Right kidney (tissue), 1 donor: ENCODE measurements at regions not wholly inside any gene's neighbourhood (a gene's known extent, or its start where the extent isn't known, plus 50 kb on each side); places are given as distances from the start of the nearest gene placed in this dataset.
A peak's percentile ranks its signal among the peaks of the same experiment; 100 is the strongest.

Experiments used
- DNase-seq: peaks from one replicate; pipeline ENCODE4 v3.0.0-alpha.2; 2016

GRCh38 chr7:10793995-10794775 is 179.5 kb upstream of the PHF14 start:
- DNase-seq = no peak

DNA sequence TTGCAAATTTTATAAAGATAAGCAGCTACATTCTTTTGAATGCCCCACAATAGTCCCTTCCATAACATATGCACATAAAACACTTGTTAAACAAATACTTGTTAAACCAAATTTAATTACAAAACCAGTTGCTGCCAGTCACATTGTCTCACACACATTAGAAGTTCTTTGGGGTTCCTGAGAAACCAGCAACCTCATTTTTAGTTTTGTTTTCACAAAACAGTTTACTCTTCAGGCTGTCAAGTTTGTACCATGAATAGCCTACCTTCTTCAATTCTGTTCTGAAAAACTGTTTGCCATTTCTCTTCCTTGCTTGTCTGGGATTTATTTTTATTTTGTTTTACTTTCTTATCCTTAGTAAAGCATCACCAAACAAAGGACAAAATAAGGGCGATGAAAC is 176.5 kb upstream of the PHF14 start:
- no peak for DNase-seq

DNA sequence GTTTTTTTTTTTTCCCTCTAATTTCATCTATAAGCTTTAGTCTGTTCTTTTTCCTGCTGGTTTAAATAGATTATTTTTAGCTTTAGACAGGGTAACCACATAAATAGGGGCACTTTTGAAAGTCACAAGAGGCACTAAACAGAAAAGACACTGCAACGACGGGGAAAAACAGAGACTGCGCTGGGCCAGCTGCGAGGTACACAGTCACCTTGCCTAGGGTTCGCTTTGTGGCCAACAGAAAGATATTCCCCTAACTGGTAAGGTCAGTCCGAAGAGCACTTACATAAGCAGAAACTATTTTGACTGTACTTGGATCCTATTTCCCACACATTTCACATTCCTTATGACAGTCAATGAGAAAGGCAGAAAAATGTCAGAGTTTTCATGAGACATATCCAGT is 175.6 kb upstream of the PHF14 start:
- DNase-seq = no peak

DNA sequence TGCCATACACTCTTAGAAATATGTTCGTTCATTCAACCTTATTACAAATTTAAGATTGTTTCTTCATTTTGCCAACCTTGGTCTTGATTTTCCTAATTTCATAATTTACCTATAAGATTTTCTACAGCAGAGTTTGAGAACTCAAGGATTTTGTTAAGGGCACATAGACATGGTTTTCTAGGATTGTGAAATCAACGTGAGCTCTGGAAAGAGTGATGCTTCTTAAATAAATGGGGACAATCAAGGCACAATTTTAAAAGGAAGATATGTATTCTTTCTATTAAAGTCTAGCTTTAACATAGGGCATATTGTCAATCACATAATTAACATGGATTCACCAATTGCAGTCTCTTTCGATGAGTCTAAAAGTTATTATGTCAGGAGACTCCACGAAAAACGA is 174.2 kb upstream of the PHF14 start:
- no peak for DNase-seq

- DNase-seq = no peak
Observed at GRCh38 chr7:10802011-10802410, 171.7 kb upstream of the PHF14 start.

DNA sequence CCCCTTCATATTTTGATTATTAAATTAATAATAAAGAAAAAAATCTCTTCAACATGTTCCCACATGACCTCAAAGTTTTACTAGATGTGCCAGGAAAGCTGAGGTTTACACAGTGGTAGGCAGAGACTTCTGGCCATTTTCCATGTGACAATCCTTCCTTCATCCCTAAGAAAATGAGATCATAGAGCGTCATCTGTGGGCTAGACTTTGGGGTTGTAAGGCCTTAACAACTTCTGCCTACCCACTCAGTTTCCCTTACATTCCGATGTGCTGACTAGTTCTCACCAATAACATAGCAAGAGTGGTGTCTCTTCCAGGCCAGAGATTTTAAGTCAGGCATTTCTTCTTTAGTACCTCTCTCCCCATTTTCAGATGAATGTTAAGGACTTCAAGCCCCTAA is 171.1 kb upstream of the PHF14 start:
- no peak for DNase-seq

DNA sequence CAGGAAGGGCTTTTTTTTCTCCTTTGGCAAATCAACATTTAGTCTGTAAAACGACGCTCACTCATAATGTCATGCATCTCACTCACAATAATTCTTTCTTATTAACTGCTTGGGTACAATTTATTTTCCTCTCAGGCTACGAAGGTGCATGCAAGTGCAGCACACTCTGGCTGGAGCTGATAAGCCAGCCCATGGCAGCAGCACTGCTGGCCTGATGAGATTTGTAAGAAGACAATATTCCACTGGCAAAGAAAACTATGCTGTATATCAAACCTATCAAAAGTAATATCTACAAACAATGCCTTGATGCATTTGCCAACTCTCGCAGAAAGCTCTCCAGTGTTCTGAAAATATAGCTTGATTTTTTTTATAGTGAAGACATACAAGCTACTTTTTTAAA is 170.0 kb upstream of the PHF14 start:
- DNase-seq = no peak

DNA sequence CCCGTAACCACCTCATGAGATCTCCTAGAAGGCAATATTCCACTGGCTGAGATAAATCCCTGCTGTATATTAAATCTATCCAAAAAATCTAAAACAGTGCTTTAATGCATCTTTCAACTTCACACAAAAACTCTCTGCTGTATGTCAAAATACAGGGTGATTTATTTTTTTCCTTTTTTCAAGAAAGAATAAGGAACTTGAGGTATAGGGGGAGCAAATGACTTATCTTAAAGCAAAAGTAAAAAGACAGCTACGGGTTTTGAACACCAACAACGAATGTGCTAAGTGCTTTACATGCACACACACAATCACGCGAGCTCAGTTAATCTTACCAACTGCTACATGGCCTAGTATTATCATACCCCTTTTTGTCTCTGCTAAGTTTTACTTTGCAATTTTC is 168.9 kb upstream of the PHF14 start:
- no peak for DNase-seq

GRCh38 chr7:10815546-10815945 is 158.1 kb upstream of the PHF14 start:
- DNase-seq = no peak

- no peak for DNase-seq
Observed at GRCh38 chr7:10821156-10821555, 152.5 kb upstream of the PHF14 start.

GRCh38 chr7:10824154-10824553 is 149.5 kb upstream of the PHF14 start:
- no peak for DNase-seq

DNA sequence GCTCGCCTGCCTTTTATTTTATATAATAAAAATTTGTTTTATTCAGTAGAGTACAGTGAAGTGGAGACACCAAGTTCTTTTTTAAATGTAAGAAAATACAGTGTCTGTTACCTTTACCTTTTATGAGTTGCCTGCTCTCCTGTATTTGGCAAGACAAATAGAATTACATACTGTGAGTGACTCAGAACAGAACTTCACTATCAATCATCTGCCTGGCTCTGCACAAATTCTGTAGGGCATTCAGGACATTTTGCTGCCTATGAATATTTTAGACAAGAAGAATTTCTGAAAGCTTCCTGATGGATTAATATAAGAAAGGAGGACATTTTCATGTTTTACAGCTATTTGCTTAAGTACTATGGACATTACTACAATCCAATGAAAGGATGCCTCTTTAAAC is 135.4 kb upstream of the PHF14 start:
- DNase-seq = no peak

- no peak for DNase-seq
Observed at GRCh38 chr7:10845225-10845624, 128.4 kb upstream of the PHF14 start.

DNA sequence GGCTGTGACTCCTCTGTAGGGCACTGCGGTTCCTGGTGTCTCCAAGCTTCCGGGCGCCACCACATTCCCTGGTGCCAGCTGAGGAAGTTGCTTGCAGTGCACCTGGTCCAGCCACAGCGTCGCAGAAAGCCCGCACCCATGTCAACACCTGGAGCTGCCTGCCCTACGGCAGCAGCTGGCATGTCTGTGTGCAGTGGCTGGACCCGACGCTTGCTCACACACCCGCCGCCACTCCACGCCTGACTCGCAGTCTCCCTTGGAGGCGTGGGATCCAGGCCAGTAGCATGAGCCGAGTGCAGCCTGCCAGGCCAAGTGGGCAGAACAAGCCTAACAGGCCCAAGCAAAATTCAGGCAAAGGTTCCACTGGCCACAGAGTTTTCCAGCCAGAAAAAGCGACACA is 118.1 kb upstream of the PHF14 start:
- DNase-seq = no peak

GRCh38 chr7:10860516-10860915 is 113.2 kb upstream of the PHF14 start:
- no peak for DNase-seq

- no peak for DNase-seq
Observed at GRCh38 chr7:10863476-10863875, 110.2 kb upstream of the PHF14 start.

DNA sequence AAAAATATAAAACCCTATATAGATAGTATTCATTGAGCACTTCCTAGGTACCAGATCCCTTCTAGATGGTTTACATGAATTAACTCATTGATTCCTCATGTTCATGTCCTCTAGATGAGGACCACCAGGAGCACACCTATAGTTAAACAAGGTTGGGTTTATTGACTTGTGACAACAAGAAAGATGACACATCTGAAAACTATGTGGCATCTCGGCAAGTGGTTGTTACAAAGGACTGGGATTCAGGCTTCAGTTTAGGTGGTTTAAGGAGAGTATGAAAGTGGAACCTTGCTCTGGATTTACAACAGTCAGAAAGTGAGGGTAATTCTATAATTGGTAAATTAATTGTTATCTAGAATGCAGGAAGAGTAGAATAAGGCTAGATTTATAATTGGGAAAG is 99.0 kb upstream of the PHF14 start:
- DNase-seq = no peak

- DNase-seq = no peak
Observed at GRCh38 chr7:10875080-10875479, 98.6 kb upstream of the PHF14 start.

- no peak for DNase-seq
Observed at GRCh38 chr7:10888861-10889260, 84.8 kb upstream of the PHF14 start.

- peak; percentile 20 for DNase-seq
Observed at GRCh38 chr7:10889266-10889898, 84.3 kb upstream of the PHF14 start.

- no peak for DNase-seq
Observed at GRCh38 chr7:10908600-10908999, 65.1 kb upstream of the PHF14 start.

GRCh38 chr7:10910447-10910846 is 63.2 kb upstream of the PHF14 start:
- no peak for DNase-seq

DNA sequence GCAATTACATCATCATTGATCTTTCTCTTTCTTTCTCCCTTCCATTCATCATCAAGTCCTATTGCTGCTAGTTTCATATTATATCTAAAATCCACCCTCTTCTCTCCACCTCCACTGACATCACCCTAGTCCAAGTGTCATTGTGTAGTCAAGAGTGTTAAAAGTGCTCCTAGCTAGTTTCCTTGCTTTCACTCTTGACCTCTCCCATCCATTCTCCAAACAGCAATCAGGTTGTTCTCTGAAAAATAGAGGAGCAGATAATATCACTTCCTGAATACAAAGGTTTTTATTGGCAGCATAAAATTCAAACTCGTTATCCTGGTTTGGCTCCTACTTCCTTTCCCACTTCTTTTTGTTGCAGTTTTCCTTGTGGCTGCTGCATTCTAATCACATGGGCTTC is 61.6 kb upstream of the PHF14 start:
- DNase-seq = no peak

DNA sequence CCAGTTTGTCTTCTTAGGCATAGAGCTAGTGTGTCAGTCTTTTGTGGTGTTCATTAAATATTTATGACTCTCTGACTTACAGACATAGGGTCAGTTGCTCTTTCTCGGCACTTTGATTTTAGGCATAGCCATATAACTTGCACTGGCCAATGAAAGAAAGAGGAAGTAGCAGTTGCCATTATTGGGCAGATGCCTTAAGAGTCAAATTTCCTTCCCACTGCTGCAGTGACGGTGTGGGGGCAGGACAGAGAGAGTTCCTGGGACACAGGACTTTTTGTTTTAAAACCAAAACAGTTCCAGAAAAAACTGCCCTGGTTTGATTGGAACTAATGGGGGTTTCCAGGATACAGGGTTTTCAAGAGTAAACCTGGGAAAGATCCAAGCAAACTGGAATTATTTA is 60.2 kb upstream of the PHF14 start:
- DNase-seq = no peak
